ENCODE measurements at regions not wholly inside any gene's neighbourhood (a gene's known extent, or its start where the extent isn't known, plus 50 kb on each side); places are given as distances from the start of the nearest gene placed in this dataset.
"Not testable (repeated sequence)": the region's sequence is repeated elsewhere in the genome, so short reads cannot be mapped to it uniquely, and the experiment has no call there.

GRCh38 chr2:63681896-63682295 lies 93.1 kb downstream of the MDH1 start:
- DNase-seq (no peak), ATAC-seq (ENCODE audit: poor library complexity) (no peak)
- intact Hi-C loops (cut with DNase I) = no loop called here

- intact Hi-C loops (cut with DNase I) = no loop called here
- ATAC-seq (ENCODE audit: poor library complexity) (peak; percentile 56), DNase-seq (no peak)
Measured at GRCh38 chr2:63692002-63692606, 103.3 kb downstream of the MDH1 start.

DNA sequence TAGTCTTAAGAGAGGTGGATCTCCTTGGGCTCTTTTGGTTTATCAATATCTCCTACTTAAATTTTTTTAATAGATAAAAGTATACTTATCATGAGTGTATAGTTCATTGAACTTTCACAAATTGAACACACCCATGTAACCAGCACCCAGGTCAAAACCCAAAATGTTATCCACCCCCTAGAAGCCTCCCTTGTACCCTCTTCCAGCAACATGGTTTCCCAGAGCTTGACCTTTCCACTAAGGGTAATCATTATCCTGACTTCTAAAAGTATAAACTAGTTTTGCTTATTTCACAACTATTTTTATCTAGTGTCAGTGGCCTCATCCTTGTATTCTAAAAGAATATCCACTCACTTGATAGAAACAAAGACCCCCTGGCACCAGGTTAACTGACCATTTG lies 106.8 kb downstream of the MDH1 start:
- no peak for ATAC-seq (ENCODE audit: poor library complexity)
- DNase-seq = no peak
- intact Hi-C loops (cut with DNase I) = loop anchor here (5.0 kb wide), 2 partner anchors 147 to 192 kb away; partner anchors contain the start of gene UGP2

- DNase-seq = no peak
- ATAC-seq (ENCODE audit: poor library complexity) = no peak
- intact Hi-C loops (cut with DNase I) = loop anchor here (5.0 kb wide), 2 partner anchors 146 to 191 kb away; partner anchors contain the start of gene UGP2
Measured at GRCh38 chr2:63696496-63696895, 107.7 kb downstream of the MDH1 start.

GRCh38 chr2:63697160-63697559 lies 108.4 kb downstream of the MDH1 start:
- ATAC-seq (ENCODE audit: poor library complexity) (no peak), DNase-seq (no peak)
- intact Hi-C loops (cut with DNase I) = loop anchor here (5.0 kb wide), 2 partner anchors 145 to 190 kb away; partner anchors contain the start of gene UGP2

DNA sequence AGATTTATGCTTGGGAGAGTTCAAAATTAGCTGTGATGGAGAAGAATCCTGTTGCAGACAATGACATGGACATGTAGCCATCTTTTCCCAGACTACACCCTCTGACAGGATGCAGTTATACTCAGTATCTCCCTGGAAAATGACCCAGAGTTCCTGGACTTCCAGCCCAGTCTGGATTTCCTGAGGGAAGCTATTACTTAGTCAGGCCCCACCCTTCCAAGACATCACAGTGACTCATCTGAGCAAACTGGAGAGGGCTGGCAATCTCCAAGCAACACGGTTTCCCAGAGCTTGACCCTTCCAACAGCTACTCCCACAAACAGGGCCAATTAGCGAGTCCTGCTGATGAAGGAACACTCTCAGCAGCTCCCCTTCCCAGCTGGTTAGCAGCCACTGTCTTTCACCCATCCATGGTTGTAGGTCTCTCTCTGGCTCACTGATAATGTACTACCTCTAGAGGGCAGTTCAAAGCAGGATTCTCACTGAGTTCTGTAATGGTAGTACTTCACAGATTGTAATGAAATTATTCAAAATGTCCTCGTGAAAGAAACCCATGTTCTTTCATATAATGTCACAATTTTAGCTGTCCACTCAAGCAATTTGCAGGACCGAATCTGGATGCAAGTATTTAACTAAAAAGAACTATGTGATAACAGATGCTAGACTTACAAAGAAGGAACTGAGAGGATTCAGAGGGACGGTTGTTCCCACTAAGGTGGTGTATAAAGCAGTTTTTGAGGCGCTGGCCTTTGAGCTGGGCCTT lies 110.2 kb downstream of the MDH1 start:
- no peak for DNase-seq
- intact Hi-C loops (cut with DNase I) = loop anchor here (5.0 kb wide), 2 partner anchors 143 to 188 kb away; partner anchors contain the start of gene UGP2
- peak; percentile 97 for ATAC-seq (ENCODE audit: poor library complexity)

GRCh38 chr2:63699549-63699839 lies 110.7 kb downstream of the MDH1 start:
- intact Hi-C loops (cut with DNase I) = loop anchor here (5.0 kb wide), 2 partner anchors 143 to 188 kb away; partner anchors contain the start of gene UGP2
- DNase-seq (no peak), ATAC-seq (ENCODE audit: poor library complexity) (no peak)

DNA sequence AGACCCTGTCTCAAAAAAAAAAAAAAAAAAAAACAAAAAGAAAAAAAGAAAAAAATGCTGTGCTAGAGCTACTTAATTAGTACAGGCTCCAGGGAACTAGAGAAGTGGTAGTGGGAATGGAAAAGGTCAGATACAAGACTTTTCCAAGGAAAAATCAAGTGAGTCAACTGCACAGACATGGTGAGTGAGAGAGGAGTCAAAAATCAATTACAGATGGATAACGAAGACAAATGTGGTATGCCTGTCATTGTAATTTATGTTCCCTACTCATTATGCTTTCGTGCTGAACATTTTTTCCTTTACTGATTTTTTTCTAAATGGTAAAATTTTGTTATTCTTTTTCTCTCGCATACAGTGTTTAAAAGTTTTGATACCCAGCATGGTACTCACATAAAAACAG lies 111.5 kb downstream of the MDH1 start:
- ATAC-seq (ENCODE audit: poor library complexity) (no peak), DNase-seq (no peak)
- intact Hi-C loops (cut with DNase I) = no loop called here

DNA sequence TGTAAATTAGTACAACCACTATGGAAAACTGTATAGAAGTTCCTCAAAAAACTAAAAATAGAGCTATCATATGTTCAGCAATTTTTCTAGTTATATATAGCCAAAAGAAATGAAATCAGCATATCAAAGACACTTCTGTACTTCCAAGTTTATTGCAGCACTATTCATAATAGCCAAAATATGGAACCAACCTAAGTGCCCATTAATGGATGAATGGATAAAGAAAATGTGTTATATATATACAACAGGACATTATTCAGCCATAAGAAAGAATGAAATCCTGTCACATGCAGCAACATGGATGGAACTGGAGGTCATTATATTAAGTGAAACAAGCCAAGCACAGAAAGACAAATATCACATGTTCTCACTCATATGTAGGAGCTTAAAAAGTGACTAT lies 112.6 kb downstream of the MDH1 start:
- intact Hi-C loops (cut with DNase I) = no loop called here
- ATAC-seq (ENCODE audit: poor library complexity) = no peak
- no peak for DNase-seq

- intact Hi-C loops (cut with DNase I); ATAC-seq (ENCODE audit: poor library complexity); DNase-seq: not testable (repeated sequence)
Measured at GRCh38 chr2:63706084-63706483, 117.3 kb downstream of the MDH1 start.

GRCh38 chr2:63710732-63711131 lies 122.0 kb downstream of the MDH1 start:
- intact Hi-C loops (cut with DNase I) = no loop called here
- ATAC-seq (ENCODE audit: poor library complexity) = no peak
- no peak for DNase-seq

- DNase-seq (no peak), ATAC-seq (ENCODE audit: poor library complexity) (peak; percentile 56)
- intact Hi-C loops (cut with DNase I) = no loop called here
Measured at GRCh38 chr2:63712748-63713147, 124.0 kb downstream of the MDH1 start.

DNA sequence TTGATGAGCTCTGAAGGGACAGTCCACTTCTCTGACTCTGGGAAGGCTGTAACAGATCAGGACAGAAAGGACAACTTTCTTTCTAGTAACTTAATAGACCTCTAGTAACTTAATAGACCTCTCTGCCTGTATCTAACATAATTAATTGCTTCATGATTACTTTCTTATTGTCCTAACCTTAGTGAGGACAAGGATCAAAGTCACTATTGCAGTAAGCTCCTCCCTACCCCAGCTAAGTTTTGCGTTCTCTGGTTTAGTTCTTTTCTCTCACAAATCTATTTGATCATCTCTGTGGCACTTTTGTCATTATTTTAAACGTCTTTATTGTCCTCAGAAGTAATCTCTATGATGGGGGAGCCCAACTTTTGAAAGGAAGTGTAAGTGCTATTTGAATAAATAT lies 125.5 kb upstream of the UGP2 start:
- intact Hi-C loops (cut with DNase I) = no loop called here
- no peak for DNase-seq
- ATAC-seq (ENCODE audit: poor library complexity) = no peak

DNA sequence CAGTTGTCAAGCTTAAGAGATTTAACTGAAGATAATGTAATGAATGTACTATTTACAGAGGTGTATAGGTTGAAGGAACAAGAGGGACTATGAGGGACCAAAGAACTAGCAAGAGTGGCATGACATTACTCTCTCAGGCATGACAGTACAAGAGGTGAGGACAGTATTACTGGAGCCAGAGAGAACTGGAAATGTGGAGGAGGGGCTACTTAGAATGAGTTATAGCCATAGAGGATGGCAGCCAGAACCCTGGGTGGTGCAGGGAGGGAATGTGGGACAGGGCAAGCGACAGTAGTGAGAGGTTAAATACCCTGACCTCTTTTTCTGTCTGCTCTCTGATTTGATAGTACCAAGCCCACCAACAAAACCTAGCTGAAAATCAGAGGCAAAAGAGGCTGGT lies 122.6 kb upstream of the UGP2 start:
- intact Hi-C loops (cut with DNase I) = no loop called here
- no peak for DNase-seq
- ATAC-seq (ENCODE audit: poor library complexity) = no peak

DNA sequence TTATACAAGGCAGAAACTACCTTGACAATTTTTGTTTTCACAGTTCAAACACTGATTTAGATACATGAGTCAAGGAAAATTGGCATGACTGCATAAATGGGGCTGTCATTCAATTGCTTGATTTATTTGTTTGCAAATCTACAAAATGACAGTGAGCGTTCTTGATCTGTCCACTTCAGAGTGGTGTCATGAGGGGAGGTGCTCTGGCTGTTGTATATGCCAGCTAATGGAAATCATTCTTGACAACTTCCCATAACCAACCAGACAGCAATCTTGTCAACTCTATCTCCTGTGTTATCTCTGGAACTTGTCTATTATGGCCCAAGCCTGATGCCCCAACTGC lies 120.6 kb upstream of the UGP2 start:
- no peak for DNase-seq
- ATAC-seq (ENCODE audit: poor library complexity) = no peak
- intact Hi-C loops (cut with DNase I) = no loop called here

DNA sequence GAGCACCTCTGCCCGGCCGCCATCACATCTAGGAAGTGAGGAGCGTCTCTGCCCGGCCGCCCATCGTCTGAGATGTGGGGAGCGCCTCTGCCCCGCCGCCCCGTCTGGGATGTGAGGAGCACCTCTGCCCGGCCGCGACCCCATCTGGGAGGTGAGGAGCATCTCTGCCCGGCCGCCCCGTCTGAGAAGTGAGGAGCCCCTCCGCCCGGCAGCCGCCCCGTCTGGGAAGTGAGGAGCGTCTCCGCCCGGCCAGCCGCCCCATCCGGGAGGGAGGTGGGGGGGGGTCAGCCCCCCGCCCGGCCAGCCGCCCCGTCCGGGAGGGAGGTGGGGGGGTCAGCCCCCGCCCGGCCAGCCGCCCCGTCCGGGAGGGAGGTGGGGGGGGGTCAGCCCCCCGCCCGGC lies 119.4 kb upstream of the UGP2 start:
- ATAC-seq (ENCODE audit: poor library complexity); DNase-seq; intact Hi-C loops (cut with DNase I): not testable (repeated sequence)

GRCh38 chr2:63723709-63724108 lies 118.0 kb upstream of the UGP2 start:
- DNase-seq = no peak
- intact Hi-C loops (cut with DNase I) = no loop called here
- no peak for ATAC-seq (ENCODE audit: poor library complexity)

DNA sequence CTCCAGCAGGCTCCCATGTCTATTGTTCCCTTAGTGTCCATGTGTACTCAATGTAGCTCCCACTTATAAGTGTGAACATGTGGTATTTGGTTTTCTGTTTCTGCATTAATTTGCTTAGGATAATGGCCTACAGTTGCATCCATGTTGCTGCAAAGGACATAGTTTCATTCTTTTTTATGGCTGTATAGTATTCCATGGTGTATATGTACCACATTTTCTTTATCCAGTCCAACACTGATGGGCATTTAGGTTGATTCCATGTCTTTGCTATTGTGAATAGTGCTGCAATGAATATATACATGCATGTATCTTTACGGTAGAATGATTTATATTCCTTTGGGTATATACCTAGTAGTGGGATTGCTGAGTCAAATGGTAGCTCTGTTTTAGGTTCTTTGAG lies 116.5 kb upstream of the UGP2 start:
- DNase-seq; intact Hi-C loops (cut with DNase I); ATAC-seq (ENCODE audit: poor library complexity): not testable (repeated sequence)

DNA sequence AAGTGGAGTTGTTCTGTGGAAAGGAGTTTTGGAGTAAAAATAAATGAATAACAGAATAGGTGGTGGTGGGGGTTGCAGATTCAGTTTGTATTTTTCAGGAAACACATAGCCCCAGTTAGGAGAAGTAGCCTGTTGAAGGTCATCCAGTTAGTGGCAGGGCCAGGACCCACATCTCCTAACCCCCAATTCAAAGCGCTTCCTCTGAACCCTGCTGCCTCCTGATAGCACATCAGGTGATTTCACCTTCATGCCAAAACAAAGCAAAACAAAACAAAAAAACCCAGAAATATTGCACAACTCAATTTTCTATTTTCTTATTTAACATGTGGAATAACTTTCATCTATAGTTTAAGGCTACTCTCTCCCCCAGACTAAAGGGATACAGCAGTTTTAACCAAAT lies 112.3 kb upstream of the UGP2 start:
- ATAC-seq (ENCODE audit: poor library complexity) (no peak), DNase-seq (no peak)
- intact Hi-C loops (cut with DNase I) = no loop called here

GRCh38 chr2:63729831-63730230 lies 111.9 kb upstream of the UGP2 start:
- intact Hi-C loops (cut with DNase I) = no loop called here
- ATAC-seq (ENCODE audit: poor library complexity) (no peak), DNase-seq (no peak)

Measured in Right ventricle myocardium superior (tissue), 1 donor.